DMS153 treated with DMSO at 0.1 percent for 48 hours (cell line): ENCODE measurements at regions not wholly inside any gene's neighbourhood (a gene's known extent, or its start where the extent isn't known, plus 50 kb on each side); places are given as distances from the start of the nearest gene placed in this dataset.

Source experiments
- DNase-seq: peaks from one replicate; lab custom pipeline; 2025; ENCODE audit not compliant: unreplicated experiment; lab: John Stamatoyannopoulos, UW

GRCh38 chr11:113529606-113530005 lies 54.4 kb upstream of the DRD2 start:
- DNase-seq: no peak

GRCh38 chr11:113528982-113529381 lies 53.8 kb upstream of the DRD2 start:
- no peak for DNase-seq

- no peak for DNase-seq
Observed at GRCh38 chr11:113526521-113526920, 51.3 kb upstream of the DRD2 start.
